IPS DF 19.7 (cell line): ENCODE measurements at regions not wholly inside any gene's neighbourhood (a gene's known extent, or its start where the extent isn't known, plus 50 kb on each side); places are given as distances from the start of the nearest gene placed in this dataset.

ENCODE experiments used
- DNase-seq: peaks from one replicate; pipeline ENCODE4 v3.0.0-alpha.2; 2013; ENCODE audit warnings: low read depth, low spot score

DNA sequence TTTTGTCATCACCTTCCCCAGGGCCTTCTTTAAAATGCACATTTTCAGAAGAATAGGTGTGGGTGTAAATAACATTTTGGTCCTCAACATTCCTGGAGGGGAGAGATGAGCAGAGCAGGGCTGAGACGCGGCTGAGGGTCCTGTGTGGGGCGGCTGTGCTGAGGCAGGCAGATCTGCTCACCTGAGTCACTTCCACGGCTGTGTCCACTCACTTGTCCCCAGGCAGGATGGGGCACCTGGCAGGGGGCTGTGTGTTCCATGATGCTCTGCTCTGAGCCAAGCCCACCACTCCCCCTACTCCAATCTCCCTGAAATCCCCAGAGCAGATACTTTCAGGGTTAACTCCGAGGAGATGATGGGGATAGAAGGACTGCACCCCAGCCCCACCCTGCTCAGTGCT is 93.8 kb downstream of the GLRX3 start:
- no peak for DNase-seq

DNA sequence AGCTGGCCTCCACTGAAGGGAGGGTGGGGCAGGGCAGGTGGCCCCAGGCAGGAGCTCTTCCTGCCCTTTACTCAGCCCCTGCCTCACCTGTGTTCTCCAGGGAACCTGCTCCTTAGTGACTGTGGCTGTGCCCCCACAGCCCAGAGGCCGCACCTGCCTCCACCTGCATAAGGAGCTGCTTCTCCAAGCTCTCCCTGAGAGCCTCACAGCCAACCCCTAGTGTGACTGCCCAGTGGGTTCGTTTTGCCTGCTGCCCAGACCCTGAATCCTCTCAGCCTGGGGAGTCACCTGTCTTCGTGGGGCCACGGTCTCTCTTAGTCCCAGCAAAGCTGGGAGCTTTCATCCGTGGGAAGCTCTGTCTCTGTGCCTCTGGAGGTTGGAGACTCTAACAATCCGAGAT is 94.4 kb downstream of the GLRX3 start:
- DNase-seq = no peak

DNA sequence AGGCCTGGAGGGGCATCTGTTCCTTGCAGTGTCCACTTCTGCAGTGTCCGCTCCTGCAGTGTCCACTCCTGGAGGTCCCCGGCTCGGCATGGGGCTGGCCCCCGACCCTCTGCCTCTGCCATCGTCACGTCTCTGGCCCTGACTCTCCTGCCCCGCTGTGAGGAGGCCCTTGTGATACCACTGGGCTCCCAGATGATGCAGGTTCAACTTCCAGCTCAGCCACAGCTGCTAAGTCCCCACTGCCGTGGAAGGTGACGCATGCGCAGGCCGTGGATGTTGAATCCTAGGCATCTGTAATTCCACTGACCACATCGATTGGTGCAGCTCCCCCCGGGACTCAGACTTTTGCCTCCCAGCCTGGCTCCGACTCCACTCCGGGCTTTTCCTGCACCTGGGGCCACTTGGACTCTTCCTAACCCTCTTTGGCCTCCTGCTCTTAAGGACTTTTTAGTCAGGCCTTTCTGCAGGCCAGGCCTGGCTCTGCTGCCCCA is 95.1 kb downstream of the GLRX3 start:
- DNase-seq = no peak

DNA sequence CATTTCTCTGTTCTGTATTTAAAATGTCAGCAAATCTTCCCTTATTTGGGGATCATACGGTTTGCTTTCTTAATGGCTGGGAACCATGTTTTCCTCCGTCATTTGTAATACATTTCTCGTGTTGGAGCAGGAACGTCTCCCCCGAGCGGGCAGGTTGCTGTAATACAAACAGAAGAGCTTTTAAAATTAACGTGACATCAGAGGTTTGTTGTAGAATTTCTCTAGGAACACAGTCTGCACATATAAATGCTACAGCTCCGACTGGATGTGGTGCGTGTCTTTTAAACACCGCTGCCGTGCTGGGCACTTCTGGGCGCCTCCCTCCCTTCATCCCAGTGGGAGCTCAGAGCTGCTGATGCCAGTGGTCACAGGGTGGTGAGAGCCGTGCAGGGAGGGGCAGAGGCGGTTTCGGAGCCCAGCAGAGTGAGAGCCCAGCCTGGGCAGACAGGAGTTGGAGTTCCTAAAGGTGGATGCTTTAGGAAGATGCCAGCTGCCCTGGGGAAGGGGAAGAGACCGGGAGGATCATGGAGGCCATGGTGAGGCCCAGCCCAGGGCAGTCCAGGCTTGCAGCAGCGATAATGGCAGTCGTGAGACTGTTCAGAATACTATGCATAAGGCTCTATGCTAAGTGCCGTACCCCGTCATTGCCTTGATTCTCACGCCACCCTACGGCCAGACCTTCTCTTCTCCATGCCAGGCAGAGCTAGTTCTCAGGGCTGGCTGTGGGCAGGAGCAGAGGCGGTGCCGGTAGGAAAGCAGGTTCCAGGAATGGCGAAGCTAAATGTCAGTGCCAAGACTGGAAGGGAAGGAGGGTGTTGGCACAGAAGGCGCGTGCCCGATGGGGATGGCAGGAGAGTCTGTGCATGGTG is 96.2 kb downstream of the GLRX3 start:
- no peak for DNase-seq

DNA sequence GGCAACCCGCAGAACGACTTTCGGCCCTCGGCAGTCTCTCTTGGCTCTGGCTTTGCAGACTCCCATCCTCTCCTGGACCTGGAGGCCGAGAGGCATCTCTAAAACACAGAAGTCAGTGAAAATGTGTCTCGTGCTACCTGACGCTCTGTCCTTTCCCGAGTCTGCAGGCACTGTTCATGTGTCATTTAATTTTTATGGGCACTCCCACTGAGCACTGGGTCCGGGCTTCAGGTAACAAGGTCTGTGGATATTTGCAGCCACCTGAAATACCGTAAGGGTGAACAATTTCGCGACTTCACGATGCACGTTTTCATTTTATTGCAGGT is 96.8 kb downstream of the GLRX3 start:
- DNase-seq = no peak

DNA sequence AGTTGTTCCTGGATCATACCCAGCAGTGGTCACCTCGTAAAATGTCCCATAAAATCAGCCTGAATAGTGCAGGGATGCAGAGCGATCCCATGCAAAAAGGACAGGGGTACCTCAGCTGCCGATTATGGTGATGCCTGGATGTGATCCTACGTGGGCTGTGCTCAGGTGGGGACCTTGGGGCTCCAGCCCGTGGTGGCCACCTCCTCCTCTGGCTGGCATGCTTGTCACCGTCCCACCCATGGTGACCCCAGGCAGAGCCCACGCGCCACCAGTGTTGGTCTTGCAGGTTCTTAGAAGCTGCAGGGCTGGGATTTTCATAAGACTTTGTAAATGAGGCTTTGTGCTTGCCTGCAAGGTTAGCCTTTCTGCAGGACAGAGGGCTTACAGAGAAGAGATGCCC is 97.2 kb downstream of the GLRX3 start:
- no peak for DNase-seq

DNA sequence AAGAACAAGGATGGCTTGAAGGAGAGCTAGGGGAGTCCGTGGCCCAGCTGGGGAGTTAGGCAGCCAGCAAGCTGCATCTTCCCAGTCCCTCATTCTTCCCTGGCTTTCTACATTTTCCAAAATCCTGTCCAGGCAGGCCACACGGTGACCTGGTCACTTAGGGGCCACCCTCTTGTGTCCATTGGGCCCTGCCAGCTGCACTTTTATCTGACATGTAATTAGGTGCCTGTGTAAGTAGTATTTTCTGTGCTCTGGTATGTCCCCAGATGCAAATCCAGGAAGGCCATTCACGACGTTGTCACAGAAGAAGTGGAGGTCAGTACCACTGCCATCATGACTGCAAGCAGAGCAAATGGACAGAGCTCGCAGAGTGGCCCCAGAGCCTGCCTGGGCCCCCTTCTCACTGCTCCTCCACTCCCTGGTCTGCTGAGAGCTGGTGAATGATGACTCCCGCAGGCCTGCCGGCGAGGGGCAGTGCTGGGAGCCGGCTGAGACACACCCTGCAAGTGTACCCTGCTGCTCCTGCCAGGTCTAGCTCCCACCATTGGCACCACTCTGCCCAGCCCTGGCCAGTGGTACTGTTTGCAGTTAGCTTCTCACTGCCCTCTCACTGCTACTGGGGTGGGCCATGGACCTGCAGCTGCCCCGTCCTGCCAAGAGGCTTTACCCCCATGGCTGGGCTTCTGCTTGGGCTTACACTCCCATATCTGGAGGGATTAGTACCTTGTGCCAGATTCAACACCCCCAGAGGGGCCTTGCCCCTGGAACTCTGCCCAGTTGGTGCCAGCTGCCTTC is 98.2 kb downstream of the GLRX3 start:
- DNase-seq = no peak

DNA sequence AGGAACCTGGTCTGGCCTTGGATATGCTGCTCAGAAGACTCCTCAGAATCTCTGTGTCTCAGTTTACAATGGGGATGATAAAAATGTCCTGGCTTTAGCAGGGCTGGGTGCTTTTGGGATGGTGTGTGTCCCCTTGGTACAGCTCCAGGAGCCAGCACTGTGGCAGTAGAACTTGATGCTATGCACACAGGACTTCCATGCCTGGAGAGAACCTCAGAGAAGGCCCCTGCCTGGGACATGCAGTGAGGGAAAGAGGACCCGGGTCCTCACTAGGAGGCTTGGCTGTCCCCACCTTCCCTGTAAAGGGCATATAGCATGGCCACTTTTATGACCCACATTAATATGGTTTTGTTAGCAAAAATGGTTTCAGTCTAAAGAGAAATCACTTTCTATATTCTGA is 100.5 kb downstream of the GLRX3 start:
- DNase-seq = no peak

DNA sequence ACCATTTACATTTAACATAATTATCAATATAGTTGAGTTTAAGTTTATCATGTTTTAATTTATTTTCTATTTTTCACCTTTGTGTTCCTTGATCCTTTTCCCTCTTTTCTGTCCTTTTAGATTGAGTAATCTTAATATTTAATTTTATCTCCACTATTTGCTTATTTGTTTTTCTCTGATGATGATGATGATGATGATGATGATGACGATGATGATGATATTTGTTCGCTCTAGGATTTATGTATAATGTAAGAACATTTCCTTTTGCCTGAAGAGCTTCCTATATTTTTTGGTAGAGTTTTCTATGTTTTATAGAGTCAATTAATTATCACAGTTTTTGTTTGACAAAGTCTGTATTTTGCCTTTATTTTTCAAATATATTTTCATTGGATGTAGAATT is 104.2 kb downstream of the GLRX3 start:
- DNase-seq = no peak

DNA sequence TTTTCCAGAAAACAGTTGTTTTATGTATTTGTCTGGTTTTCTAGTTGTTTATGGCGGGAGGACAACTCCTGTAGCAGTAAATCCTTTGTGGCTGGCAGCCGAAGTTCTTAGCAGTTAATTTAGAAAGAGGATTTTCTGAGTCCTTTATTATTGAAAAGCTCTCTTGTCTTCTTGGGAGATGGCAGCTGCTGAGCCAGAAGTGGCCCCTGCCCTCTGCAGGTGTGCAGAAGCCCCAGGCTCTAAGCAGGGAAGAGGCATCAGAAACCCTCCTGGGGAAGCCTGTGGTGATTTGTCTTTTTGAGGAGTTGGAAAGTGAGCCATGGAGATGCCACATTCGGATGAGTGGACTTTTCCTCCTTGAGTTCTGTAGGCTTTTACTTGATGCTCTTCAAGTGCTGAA is 106.3 kb downstream of the GLRX3 start:
- DNase-seq = no peak

DNA sequence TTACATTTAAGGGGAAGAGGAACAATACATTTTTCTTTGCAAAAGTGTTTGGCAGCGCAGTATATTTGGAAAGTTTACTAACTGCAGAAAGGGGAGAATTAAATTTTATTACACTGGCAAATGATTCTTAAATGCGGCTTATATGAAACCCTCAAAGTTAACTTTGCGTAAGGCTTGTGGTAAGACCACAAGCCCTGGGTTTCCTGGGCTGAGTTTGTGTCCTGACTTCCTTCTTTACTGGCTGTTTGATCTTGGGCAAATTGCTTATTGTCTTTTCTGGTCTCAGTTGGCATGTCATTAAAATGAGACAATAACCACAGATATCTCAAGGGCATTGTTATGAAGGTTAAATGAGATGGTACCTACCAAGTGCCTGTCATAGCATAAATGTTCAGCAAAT is 106.8 kb downstream of the GLRX3 start:
- no peak for DNase-seq

DNA sequence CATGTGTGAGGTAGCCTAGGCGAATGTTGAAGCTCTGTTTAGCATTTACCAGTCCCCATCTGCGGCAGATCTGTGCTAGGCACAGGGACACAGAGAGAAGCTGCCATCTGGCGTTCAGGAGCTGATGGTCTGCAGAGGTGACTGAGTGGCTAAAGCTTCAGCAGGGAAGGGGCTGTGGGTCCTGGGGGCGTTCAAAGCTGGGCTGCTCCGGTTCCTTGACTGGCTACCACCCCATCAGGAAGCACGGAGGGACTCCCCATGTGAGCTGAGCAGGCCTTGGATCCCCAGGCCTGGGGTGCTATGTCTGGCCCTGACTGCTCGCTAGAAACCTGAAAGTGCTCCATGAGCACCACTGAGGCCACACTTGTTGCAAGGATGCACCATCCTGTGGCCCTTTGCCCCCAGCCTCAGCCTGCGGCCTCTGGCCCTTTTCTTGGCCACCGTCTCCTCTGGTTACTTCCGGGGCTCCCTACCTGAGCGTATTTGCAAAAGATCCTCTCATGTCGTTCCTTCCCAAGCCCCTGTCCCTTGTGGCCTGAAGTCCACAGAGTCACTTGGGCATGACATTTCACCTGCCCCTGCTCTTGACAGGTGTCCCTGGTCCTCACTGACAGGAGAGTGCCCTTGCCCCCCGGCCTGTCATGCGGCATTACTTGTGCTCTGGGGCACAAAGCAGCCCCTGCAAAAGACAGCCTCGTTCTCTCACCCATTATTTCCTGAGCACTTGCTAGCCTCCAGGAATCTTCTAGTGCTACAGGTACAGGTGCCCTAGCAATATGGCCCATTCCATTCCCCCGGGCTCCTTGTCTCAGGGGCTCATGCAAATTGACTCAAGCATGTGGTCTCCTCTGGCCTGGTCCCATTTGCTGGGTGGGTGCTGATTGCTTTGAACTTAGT is 108.1 kb downstream of the GLRX3 start:
- DNase-seq = no peak

DNA sequence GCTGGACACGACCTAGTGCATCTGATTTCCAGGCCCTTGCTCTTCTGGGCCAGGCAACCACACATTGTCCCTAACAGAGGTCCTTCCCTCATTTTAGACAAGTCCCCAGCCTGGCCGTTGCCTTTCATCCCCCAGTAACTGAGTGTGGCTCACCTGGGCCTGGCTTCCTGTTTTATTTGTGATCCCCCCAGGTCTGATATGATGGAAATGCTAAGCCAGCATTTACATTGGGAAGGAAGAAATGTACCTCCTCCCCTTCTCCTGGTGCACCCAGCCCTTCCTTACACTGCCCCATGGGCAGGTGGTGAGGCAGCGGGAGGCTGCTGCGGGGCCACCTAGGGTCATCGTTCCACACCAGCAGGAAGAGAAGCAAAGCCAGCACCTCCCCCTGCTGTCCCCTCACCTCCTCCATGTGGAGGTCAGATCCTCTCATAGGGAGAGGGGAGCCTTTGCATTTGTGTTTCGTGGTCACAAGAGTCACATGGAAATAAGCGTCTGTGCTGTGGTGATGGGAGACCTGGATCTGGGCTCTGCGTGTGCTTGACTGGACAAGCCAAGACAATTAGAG is 108.8 kb downstream of the GLRX3 start:
- no peak for DNase-seq

DNA sequence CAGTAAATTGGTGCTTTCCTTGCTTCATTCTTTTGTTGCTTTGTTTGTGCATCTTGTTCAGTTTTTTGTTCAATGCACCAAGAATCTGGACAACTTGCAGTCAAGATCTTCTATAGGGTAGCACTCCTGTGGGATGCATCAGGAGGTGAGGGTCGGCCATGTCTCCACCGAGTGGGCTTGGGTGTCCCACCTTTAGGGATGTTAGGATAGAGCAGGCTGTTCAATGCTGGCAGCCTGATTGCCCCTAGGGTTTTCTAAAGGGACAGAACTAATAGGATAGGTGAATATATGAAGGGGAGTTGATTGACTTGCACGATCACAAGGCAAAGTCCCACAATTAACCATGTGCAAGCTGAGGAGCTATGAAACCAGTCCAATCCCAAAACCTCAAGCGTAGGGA is 109.9 kb downstream of the GLRX3 start:
- no peak for DNase-seq

DNA sequence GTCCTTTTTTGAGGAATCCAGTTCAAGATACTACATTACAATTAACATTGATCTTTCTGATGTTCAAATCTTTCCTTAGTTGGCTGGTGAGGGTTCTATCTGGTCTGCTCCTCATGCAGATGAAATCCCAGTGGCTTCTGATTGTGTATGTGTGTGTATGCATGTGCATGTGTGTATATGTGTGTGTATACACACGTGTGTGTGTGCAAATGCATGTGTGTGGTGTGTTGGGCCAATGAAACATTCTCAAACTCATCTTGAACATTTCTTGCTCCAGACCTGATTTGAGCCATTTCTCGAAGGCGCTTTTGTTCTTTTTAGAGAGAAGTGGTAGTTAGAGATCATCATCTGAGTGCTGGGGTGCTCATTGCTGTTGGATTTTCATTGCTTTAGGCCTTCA is 113.9 kb downstream of the GLRX3 start:
- no peak for DNase-seq

DNA sequence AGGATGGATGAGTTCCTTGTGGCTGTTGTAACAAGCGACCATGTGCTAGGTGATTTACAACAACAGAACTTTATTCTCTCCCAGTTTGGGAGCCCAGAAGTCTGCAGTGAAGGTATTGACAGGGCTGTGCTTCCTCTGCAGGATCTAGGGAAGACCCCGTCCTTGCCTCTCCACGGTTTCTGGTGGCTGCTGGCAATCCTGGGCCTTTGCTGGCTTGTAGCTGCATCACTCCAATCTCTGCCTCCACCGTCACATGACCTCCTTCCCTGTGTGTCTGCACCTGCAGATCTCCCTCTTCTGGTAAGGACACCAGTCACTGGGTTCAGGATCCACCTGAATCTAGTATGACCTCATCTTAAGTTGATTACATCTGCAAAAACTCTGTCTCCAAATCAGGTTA is 115.6 kb downstream of the GLRX3 start:
- no peak for DNase-seq

DNA sequence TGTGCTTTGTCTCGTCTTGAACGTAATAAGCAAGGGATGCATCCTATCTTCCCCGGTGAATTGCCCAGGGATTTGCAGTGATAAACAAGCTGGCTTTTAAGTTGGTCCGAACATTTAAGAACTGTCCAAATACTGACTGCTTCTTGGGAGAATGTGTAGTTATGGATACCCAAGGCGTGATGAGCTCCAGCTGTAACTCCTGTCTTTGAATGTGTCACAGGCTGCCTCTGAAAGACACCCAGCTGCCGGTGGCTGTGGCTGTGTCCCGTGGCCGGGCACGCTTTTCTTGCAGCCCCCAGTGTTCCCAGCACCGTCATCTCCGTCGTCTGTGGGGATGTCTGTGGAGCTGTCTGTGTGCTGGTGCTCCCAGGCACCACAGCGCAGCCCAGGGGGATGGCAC is 118.1 kb downstream of the GLRX3 start:
- DNase-seq = no peak

DNA sequence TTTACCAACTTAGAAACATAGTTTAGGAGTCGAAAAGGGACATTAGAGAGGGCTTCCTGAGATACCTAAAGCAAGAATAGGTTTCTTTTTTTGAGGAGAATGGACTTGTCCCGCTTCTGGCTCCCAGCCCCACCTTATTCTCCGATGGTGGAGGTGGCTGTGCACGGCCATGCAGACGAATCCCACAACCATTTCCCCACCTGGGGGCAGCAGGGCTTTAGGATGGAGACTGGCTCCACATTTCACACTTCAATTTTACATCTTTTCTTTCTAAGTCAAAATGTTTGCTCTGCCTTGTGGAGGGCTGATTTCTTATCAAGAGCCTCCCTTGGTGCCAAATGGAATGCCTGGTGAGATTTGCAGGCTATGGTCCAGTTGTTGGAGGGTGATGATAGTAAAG is 118.5 kb downstream of the GLRX3 start:
- DNase-seq = no peak

DNA sequence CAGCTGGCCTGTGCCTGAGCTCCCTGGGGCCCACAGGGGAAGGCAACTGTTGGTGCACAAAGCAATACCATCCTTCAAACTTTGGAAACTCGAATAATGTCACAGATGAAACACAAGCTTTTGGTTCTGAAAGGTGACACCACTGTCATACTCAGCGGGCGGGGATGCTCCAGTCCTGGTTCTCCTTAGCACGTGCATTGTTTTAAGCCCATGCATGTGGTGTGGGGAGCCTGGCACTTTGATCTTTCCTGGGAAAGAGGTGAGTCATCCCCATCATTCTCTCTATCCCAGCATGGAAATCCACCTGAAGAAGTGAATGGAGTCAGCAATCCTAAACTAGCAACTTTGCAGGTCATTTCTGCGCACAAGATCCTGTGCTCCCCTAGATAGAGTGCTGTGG is 119.6 kb downstream of the GLRX3 start:
- no peak for DNase-seq

DNA sequence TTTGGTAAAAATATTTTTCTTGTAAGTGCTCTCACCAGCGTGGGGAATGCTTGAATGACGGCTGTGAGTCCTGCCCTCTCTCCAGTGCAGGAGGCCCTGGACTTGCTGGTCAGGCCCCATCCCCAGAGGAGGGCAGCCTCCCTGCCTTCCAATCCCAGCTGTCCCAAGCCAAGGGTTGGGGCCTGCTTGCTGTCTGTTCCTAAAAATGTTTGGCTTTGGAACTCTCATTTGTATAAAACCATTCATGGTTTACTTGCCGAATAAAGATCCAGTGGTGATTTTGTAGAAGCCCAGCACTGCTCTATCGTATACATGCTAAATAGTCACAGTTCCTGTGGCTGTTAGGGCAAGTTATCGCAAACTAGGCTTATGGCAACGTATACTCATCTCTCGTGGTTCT is 121.7 kb downstream of the GLRX3 start:
- DNase-seq = no peak

DNA sequence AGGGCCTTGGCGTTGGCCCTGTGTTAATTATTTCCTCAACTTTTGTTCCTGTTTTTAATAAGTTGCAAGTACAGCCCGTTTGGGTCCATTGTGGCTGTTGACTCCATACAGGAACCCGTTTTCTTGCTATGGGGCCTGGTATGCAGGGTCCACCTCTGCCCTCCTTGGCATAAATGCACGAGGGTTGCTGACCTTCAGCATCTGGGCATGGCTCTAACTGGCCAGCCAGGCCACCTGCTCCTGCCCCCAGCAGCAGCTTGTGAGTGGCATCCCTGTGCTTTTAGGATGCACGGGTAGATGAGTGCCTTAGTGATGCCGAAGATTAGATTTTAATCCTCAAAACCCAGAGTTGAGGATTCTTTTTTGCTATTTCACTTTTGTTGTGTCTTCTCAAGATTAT is 123.2 kb downstream of the GLRX3 start:
- DNase-seq = no peak

DNA sequence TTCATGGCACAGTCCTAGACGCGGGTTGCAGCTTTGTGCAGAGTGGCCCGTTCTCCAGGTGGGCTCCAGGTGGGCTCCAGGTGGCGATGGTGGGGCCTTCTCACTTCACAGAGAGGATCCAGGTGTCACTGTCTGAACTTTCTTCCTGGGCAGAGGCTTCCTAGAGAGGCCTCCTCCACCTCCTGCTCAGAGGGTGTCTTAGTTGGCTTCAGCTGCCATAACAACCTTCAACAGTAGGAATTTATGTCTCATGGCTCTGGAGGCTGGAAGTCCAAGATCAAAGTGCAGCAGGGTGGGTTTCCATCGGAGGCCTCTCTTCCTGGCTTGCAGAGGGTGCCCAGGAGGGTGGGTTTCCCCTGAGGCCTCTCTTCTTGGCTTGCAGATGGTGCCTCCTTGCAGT is 125.1 kb downstream of the GLRX3 start:
- DNase-seq = no peak
